GM19395 (cell line): ENCODE measurements at regions not wholly inside any gene's neighbourhood (a gene's known extent, or its start where the extent isn't known, plus 50 kb on each side); places are given as distances from the start of the nearest gene placed in this dataset.
"Not testable (repeated sequence)": the region's sequence is repeated elsewhere in the genome, so short reads cannot be mapped to it uniquely, and the experiment has no call there.

ENCODE experiments used
- ATAC-seq: cut with Tn5 transposase; IDR thresholded peaks from one replicate; pipeline ENCODE4 v1.9.1; 2021; ENCODE audit warnings: mild to moderate bottlenecking, moderate library complexity; ENCODE audit not compliant: unreplicated experiment

DNA sequence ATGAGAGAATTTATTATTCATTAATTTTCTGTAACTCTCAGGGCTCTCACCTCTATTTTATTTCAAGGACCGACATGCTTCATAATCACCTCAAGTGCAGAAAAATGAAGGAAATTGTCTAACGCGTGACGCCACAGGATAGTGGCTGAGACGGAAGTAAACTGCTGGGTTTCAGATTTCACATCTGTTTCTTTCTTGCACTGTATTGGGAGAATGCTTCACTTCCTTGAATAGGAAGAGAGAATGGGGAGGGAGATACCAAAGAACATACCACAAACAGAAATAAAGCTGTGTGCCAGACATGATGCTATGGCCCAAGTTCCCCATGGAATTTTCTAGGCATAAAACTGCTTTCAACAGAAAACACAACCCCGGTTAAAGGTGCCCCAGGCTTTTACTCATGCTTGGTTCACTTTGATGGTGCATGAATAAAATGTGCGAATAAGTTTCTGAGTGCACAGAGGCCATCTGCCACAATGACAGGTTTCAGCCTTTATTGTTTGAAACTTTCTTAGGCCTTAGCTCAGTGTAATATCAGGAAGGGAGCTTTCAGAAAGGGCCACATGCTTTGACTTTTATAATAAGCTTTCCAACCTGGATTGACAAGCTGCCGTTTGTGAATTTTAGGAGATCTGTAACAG lies 1116.4 kb downstream of the SOCS6 start:
- ATAC-seq: no peak

DNA sequence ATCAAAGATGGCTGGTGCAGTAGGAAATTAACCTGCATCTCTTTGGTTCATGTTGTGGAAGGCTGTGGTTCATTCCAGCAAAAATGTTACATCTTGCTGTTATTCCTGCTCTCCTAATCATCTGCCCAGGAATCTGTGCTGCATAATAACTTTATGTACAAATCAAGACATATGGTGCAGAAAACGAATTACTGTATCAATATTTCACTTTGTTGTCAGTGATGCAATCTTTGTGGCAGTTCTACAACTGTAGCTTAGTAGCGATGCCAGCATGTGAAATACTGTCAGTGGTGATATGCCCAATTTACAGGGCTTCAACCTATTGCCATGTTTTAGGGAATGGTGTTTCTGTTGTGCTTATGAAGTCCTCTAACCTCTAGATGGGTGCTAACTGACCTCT lies 1114.7 kb downstream of the SOCS6 start:
- ATAC-seq: no peak

DNA sequence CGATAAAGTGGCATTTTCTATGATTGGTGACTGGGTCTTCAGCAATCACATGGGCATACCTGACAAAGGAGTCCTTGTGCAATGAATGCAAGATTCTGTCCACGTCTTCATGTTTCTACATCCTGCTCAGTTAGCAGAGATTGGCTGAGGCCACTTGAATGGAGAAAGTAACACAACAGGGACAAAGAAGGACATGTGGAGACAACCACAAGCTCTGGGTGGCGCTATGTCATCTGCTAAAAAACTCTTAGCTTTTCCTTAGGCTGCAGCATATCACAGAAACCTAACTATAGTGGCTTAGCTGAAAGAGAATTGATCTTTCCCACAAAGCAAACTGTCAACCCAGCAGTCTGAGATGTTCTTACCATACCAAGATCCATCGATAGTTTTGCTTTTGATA lies 1109.7 kb downstream of the SOCS6 start:
- no peak for ATAC-seq

DNA sequence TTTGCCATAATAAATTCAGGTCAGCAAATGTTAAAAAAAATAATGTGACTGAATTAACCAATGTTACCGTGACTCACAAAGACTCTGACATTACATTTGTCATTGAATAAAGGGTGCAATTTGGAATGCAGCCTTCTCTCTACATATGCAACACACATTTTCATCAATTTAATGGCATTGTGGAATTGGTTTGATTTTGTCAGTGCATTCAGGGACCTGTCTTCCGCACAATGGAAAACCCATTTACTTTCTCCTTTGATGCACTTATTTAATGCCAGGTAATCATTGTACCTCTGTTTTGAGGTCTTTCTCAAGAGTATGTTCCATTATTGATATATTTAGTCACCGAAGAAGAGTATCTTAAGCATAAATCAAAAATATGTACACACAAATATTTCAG lies 1099.3 kb downstream of the SOCS6 start:
- no peak for ATAC-seq

DNA sequence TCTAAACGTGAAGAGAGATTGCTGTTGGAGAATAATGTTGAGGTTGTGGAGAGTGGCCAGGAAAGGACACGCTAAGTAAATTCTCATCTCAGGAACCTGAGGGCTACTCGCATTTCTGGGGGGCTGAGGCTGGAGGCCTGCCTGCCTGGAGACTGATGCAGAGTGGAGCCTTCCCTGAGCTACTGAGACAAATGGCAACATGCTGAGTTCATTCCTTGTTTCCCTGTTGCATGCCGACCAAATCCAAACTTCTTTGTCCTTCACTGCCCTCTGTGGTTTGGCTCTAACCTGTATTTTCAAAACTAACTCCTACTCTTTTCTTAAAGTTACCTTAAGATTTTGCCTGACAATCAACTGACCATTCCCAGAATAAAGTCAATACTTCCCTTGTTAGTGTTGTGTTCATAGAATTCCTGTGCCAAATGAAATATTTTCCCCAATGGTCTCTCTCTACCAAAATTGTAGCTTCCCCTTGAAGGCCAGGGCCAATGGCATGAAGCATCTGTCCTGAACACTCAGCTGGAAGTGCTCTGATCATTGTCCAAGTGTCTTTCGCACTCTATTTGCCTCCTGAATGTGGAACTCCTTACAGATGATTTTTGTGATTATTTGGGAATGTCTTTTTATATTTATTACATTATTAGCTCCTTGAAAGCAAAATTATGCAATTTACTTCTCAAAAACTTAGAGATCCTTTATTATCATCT lies 1085.6 kb downstream of the SOCS6 start:
- no peak for ATAC-seq

GRCh38 chr18:71371951-71372605 lies 1083.2 kb downstream of the SOCS6 start:
- no peak for ATAC-seq

DNA sequence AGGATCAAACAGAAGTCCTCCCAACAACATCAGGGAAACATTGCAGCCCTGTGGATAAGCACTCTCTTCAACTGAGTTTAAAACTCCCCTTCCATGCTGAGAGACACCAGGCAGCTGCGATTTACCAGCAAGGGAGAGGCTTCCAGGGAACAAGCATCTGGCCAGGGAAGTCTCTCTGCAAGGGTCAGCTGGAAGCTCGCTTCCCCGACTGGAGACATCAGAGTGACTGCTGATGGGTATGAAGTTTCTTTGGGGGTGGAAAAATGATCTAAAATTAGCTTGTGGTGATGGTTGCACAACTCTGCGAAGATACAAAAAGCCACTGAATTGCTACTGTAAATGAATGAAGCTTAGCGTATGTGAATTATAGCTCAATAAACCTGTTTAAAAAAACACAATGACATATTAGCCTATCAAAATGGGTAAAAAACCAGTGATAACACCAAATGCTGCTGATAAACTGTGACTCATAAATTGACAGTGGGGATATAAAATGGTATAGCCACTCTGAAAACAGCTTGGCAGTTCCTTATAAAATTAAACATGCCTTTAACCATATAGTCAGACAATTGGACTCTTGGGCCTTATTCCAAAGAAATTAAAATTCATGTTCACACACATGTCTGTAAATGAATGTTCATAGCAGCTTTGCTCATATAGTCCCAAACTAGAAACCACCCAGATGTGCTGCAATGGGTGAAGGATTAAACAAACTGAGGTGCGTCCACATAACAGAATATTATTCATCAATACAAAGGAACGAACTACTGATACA lies 1082.0 kb downstream of the SOCS6 start:
- no peak for ATAC-seq

- ATAC-seq: no peak
Measured at GRCh38 chr18:71370095-71370494, 1081.2 kb downstream of the SOCS6 start.

- ATAC-seq: no peak
Measured at GRCh38 chr18:71362140-71362539, 1073.3 kb downstream of the SOCS6 start.

GRCh38 chr18:71355599-71355998 lies 1066.8 kb downstream of the SOCS6 start:
- ATAC-seq: not testable (repeated sequence)

DNA sequence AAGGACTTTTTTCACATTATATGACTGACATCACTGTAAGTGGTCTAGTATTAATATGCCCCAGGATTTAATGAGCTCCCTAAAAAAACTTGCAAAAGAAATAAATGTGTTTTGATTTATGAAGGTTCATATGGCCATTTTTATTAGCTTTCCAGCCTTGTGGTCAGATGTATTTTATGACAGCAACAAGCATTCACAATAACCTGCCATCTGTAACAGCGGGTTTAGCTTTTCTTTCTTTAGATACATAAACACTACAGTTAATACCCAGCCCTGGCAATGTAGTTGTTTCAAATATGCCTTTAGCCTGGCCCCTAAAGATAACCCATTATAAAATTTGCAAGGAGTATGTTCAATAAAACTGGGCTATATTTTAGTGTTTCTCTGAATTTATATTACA lies 1063.8 kb downstream of the SOCS6 start:
- no peak for ATAC-seq

DNA sequence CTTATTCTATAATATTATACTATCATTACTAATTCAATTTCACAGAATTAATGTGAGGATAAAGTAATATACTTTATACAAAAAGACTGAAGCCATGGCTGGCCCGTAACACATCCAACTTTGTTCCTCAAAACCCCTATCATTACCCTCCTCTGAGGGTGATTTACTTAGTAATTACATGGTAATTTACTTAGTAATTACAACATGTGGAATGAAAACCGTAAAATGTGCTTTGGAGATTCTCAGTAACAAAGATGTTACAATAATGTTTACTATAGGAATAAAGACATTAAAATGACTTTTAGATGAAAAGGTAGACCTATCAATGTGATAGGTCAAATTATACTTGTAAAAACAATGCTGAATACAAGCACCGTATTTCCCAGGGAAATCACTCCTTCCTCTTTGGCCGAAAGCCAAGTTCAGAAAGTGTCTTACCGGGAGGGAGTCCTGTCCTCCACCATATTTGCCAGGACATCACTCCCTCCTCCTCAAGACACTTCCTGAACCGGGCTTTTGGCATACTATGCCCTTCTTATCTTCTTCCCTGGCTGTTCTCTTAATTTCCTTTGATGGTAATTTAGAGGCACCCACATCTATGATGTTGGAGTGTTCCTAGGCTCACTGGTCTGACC lies 1047.8 kb downstream of the SOCS6 start:
- no peak for ATAC-seq

GRCh38 chr18:71329563-71329962 lies 1040.7 kb downstream of the SOCS6 start:
- ATAC-seq: no peak

DNA sequence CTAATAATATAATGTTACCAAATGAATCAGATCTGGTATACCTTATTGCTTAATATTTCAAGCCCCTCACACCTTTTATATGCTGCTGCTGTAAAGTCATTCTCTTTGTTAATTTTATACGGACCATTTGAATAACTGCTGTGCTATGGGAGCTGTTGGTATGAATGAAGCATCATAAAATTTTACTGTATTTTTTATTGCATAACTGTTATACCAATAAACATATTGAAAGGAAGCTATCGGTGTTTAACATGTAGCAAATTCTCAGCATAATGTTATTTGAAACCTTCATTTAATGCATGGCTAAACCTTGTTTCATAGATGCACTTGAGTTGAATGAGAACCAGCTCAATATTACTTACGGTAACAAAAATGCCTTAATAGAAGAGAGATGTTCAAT lies 1040.3 kb downstream of the SOCS6 start:
- no peak for ATAC-seq

GRCh38 chr18:71327850-71328249 lies 1039.0 kb downstream of the SOCS6 start:
- ATAC-seq: no peak

DNA sequence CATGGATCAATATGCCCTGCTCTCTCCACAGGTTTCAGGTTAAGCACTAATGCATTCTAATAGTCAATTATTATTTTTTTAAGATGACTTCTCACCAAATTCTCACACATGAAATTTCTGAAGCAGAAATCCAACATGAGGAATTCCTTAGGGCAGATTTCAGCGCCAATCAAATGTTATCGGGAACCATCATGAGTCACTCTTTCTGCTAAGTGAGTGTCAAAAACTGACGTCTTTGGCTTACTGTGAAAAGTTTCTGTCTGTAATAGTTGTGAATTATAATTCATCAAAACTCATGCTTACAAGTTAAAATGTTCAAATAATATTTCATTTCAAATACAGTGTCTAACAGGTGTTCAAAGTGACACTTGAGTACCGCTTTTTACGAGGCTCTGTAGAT lies 1038.6 kb downstream of the SOCS6 start:
- no peak for ATAC-seq

- no peak for ATAC-seq
Measured at GRCh38 chr18:71326826-71327225, 1038.0 kb downstream of the SOCS6 start.

DNA sequence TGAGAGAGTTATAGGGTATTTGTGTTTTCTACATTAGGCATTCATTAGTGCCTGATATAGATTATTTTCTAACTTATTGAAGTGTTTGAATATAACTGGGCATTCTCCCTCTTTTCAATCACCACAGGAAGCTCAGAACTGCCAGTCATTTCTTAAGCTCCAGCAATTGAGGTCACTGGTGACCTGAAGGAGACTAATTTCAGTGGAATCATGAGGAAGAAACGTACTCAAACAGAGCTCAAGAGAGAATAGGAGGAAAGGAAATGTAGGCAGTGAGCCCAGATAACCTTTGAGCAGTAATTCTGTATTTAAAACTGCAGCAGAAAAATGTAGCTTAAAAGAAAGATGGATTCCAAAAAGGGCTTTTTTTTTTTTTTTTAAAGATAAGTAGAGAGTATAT lies 1035.5 kb downstream of the SOCS6 start:
- no peak for ATAC-seq

GRCh38 chr18:71322201-71322600 lies 1033.4 kb downstream of the SOCS6 start:
- no peak for ATAC-seq

DNA sequence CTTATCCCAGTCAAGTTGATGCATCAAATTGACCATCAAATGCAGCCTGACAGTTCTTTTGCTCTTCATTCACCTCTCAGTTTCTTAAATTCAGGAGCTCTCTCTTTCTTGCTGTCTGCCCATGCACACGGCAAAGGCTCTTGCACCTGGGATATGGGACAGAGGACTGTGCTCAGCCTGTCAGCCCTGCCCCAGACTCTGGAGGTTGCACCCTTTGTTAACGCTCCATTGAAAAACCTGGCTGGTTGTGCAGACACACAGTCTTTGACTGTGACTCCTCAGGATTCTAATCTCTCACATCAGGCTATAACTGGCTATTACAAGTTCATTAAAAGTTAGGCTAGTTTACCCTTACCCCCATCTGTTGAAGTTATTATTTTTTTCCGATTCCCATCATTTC lies 1032.5 kb downstream of the SOCS6 start:
- no peak for ATAC-seq

- no peak for ATAC-seq
Measured at GRCh38 chr18:71304856-71305255, 1016.0 kb downstream of the SOCS6 start.
